Suprapubic skin (tissue), 4 donors: ENCODE measurements at regions not wholly inside any gene's neighbourhood (a gene's known extent, or its start where the extent isn't known, plus 50 kb on each side); places are given as distances from the start of the nearest gene placed in this dataset.

Source experiments
- DNase-seq, 2 donors: peaks; one replicate each; pipeline ENCODE4 v3.0.0-alpha.2; 2019; ENCODE audit warnings: low spot score in 2 of 2
- H3K27ac ChIP-seq: fragments of 200-600 bp; sonication (generic); one replicate; pipeline ENCODE4 v1.5.1; 2019
- H3K27me3 ChIP-seq: fragments of 200-600 bp; sonication (generic); one replicate; pipeline ENCODE4 v1.5.1; 2019
- H3K36me3 ChIP-seq: fragments of 200-600 bp; sonication (generic); one replicate; pipeline ENCODE4 v1.5.1; 2019
- H3K4me1 ChIP-seq: fragments of 200-600 bp; sonication (generic); one replicate; pipeline ENCODE4 v1.5.1; 2019
- H3K4me3 ChIP-seq: fragments of 200-600 bp; sonication (generic); one replicate; pipeline ENCODE4 v1.5.1; 2019; ENCODE audit warnings: mild to moderate bottlenecking
- H3K9me3 ChIP-seq: fragments of 200-600 bp; sonication (generic); one replicate; pipeline ENCODE4 v1.5.1; 2019
- CTCF ChIP-seq, 2 donors: fragments of 200-600 bp in 1 of 2; fragments of 450-650 bp in 1 of 2; sonication (generic) in 1 of 2; IDR thresholded peaks; one replicate each; pipeline ENCODE4 v1.5.1; 2016 to 2019; ENCODE audit warnings: antibody characterized with exemption in 2 of 2, mild to moderate bottlenecking in 1 of 2, moderate library complexity in 1 of 2
- EP300 ChIP-seq: sonication (generic); formaldehyde crosslinking; IDR thresholded peaks from one replicate; pipeline ENCODE4 v1.6.1; 2017; ENCODE audit warnings: antibody characterized with exemption
- POLR2A ChIP-seq, 2 donors: fragments of 450-650 bp; IDR thresholded peaks; one replicate each; pipeline ENCODE4 v1.6.1; 2017; ENCODE audit warnings: antibody characterized with exemption in 2 of 2, mild to moderate bottlenecking in 2 of 2, moderate library complexity in 2 of 2
- POLR2AphosphoS5 ChIP-seq, 3 donors: sonication (generic); formaldehyde crosslinking; IDR thresholded peaks; one replicate each; pipeline ENCODE4 v1.6.1; 2017; ENCODE audit warnings: antibody characterized with exemption in 3 of 3
- WGBS: methylation state at CpG from one replicate; pipeline ENCODE4 v1.1.5; 2018; 5-methylcytosine and 5-hydroxymethylcytosine counted together

- H3K9me3 ChIP-seq: no peaks in the 10 kb centered on the region
- peaks cover 87% of the 10 kb centered on the region for H3K27me3 ChIP-seq
- DNase-seq: no peak
- 40% methylated on average over 1 of the region's 11 CpGs for WGBS
- TF ChIP-seq POLR2AphosphoS5 (IDR thresholded peaks at IDR 0.05) (no peak), POLR2A (IDR thresholded peaks at IDR 0.05) (no peak), CTCF (IDR thresholded peaks at IDR 0.05) (no peak), EP300 (no peak)
- no peaks in the 10 kb centered on the region for H3K36me3 ChIP-seq
- H3K4me1 ChIP-seq: no peaks in the 10 kb centered on the region
- H3K4me3 ChIP-seq: no peak overlapping the region
- no peak overlapping the region for H3K27ac ChIP-seq
Measured at GRCh38 chr20:62566266-62566665, 76.0 kb upstream of the SLCO4A1 start.

GRCh38 chr20:62566771-62567170 is 75.5 kb upstream of the SLCO4A1 start:
- H3K4me1 ChIP-seq: no peaks in the 10 kb centered on the region
- WGBS: 80% methylated on average over 7 of the region's 18 CpGs
- no peak overlapping the region for H3K27ac ChIP-seq
- H3K4me3 ChIP-seq: no peak overlapping the region
- peaks cover 87% of the 10 kb centered on the region for H3K27me3 ChIP-seq
- DNase-seq: no peak
- H3K36me3 ChIP-seq: no peaks in the 10 kb centered on the region
- TF ChIP-seq POLR2A (IDR thresholded peaks at IDR 0.05) (no peak), POLR2AphosphoS5 (IDR thresholded peaks at IDR 0.05) (no peak), CTCF (IDR thresholded peaks at IDR 0.05) (no peak), EP300 (no peak)
- H3K9me3 ChIP-seq: no peaks in the 10 kb centered on the region

GRCh38 chr20:62567246-62568044 is 74.9 kb upstream of the SLCO4A1 start:
- Histone ChIP-seq H3K4me3 (no peak overlapping the region), H3K36me3 (no peaks in the 10 kb centered on the region), H3K27me3 (peaks cover 86% of the 10 kb centered on the region), H3K9me3 (no peaks in the 10 kb centered on the region), H3K27ac (no peak overlapping the region), H3K4me1 (no peaks in the 10 kb centered on the region)
- WGBS: 81% methylated on average over 16 of the region's 25 CpGs
- no peak for DNase-seq
- TF ChIP-seq POLR2A (IDR thresholded peaks at IDR 0.05) (no peak), EP300 (no peak), POLR2AphosphoS5 (IDR thresholded peaks at IDR 0.05) (no peak), CTCF (IDR thresholded peaks at IDR 0.05) (no peak)

- H3K4me3 ChIP-seq: no peak overlapping the region
- H3K27me3 ChIP-seq: peaks cover 86% of the 10 kb centered on the region
- H3K27ac ChIP-seq: no peak overlapping the region
- H3K36me3 ChIP-seq: no peaks in the 10 kb centered on the region
- DNase-seq: no peak
- TF ChIP-seq EP300 (no peak), POLR2AphosphoS5 (IDR thresholded peaks at IDR 0.05) (no peak), CTCF (IDR thresholded peaks at IDR 0.05) (no peak), POLR2A (IDR thresholded peaks at IDR 0.05) (no peak)
- 60% methylated on average over 1 of the region's 8 CpGs for WGBS
- no peaks in the 10 kb centered on the region for H3K9me3 ChIP-seq
- no peaks in the 10 kb centered on the region for H3K4me1 ChIP-seq
Measured at GRCh38 chr20:62568045-62568389, 74.3 kb upstream of the SLCO4A1 start.

- no peaks in the 10 kb centered on the region for H3K4me1 ChIP-seq
- WGBS: 75% methylated on average over 18 of the region's 19 CpGs
Measured at GRCh38 chr20:62569615-62570014, 72.7 kb upstream of the SLCO4A1 start.

More at GRCh38 chr20:62569615-62570014, 72.7 kb upstream of the SLCO4A1 start:
- Histone ChIP-seq H3K27ac (no peak overlapping the region), H3K27me3 (peaks cover 87% of the 10 kb centered on the region), H3K9me3 (no peaks in the 10 kb centered on the region), H3K4me3 (no peak overlapping the region), H3K36me3 (no peaks in the 10 kb centered on the region)
- DNase-seq: no peak
- no peak for TF ChIP-seq CTCF (IDR thresholded peaks at IDR 0.05)
- no peak for TF ChIP-seq POLR2AphosphoS5 (IDR thresholded peaks at IDR 0.05)
- TF ChIP-seq POLR2A (IDR thresholded peaks at IDR 0.05): no peak
- no peak for TF ChIP-seq EP300
